GM12878 (cell line): ENCODE measurements at regions not wholly inside any gene's neighbourhood (a gene's known extent, or its start where the extent isn't known, plus 50 kb on each side); places are given as distances from the start of the nearest gene placed in this dataset.

Source experiments
- ATAC-seq: fragments of 200-7000 bp; cut with Tn5 transposase; 3 replicates; pipeline ENCODE4 v1.9.1; 2020; ENCODE audit warnings: mild to moderate bottlenecking, moderate library complexity
- BruUV-seq: library from RNA; stranded (reverse); fragments of 400-500 nt; replicated peaks from 2 replicates; lab custom pipeline; 2021; lab: Mats Ljungman, UMichigan
- CTCF ChIA-PET: fragments of 300-600 bp; sonication (Branson Sonifier 250); formaldehyde crosslinking; extraction: SDS; loops from one replicate; lab custom pipeline; 2021; ENCODE audit warnings: inconsistent platforms; lab: Yijun Ruan, JAX
- POLR2A ChIA-PET: fragments of 350-600 bp; formaldehyde crosslinking; extraction: SDS; loops from one replicate; lab custom pipeline; 2021; ENCODE audit warnings: inconsistent platforms; lab: Charles Lee
- RAD21 ChIA-PET: fragments of 300-600 bp; sonication (Branson Sonifier 250); formaldehyde crosslinking; loops from one replicate; lab custom pipeline; 2023; ENCODE audit warnings: antibody characterized with exemption; ENCODE audit not compliant: unreplicated experiment; lab: Charles Lee
- SMC1A ChIA-PET: fragments of 300-600 bp; sonication (Branson Sonifier 250); formaldehyde crosslinking; loops from one replicate; lab custom pipeline; 2023; ENCODE audit not compliant: unreplicated experiment, uncharacterized antibody; lab: Charles Lee
- DNase-seq: peaks from one replicate; pipeline ENCODE4 v3.0.0-alpha.2; 2011; ENCODE audit warnings: low read depth, low spot score
- FAIRE-seq: peaks from 3 replicates; lab custom pipeline; 2011; peaks lifted over from hg19 to GRCh38; lab: Jason Lieb, UNC
- H2AFZ ChIP-seq: 2 replicates; pipeline ENCODE4 v1.6.0; 2011; ENCODE audit warnings: low read depth, low read length, control low read depth; ENCODE audit not compliant: control insufficient read depth
- H3K27ac ChIP-seq: 2 replicates; pipeline ENCODE4 v1.5.1; 2011; ENCODE audit warnings: control low read depth; ENCODE audit not compliant: control insufficient read depth, insufficient read depth
- H3K27me3 ChIP-seq, 2 experiments: replicated peaks in 1 of 2; 2 replicates each; pipeline versions ENCODE4 v1.6.0 to v1.6.1; 2011; ENCODE audit warnings: low read length in 1 of 2; ENCODE audit not compliant: control insufficient read depth in 2 of 2, insufficient read depth in 2 of 2
- H3K36me3 ChIP-seq, 2 experiments: 2 replicates each; pipeline ENCODE4 v1.5.1; 2011; ENCODE audit warnings: low read length in 1 of 2; ENCODE audit not compliant: control insufficient read depth in 2 of 2, insufficient read depth in 2 of 2
- H3K4me1 ChIP-seq: 2 replicates; pipeline ENCODE4 v1.6.1; 2011; ENCODE audit warnings: mild to moderate bottlenecking, low read length, moderate library complexity, mixed read lengths; ENCODE audit not compliant: control insufficient read depth, insufficient read depth
- H3K4me2 ChIP-seq: 2 replicates; pipeline ENCODE4 v1.6.0; 2011; ENCODE audit warnings: control low read depth; ENCODE audit not compliant: control insufficient read depth, insufficient read depth
- H3K4me3 ChIP-seq: fragments of 200-600 bp; sonication (generic); 2 replicates; pipeline ENCODE4 v1.5.1; 2016
- H3K79me2 ChIP-seq: 2 replicates; pipeline ENCODE4 v1.6.0; 2011; ENCODE audit warnings: low read length; ENCODE audit not compliant: control insufficient read depth, insufficient read depth
- H3K9ac ChIP-seq: 2 replicates; pipeline ENCODE4 v1.8.0; 2011; ENCODE audit warnings: low read length, control low read depth, mixed read lengths; ENCODE audit not compliant: control insufficient read depth, insufficient read depth
- H3K9me3 ChIP-seq: replicated peaks from 3 replicates; pipeline ENCODE4 v1.5.1; 2011; ENCODE audit warnings: mild to moderate bottlenecking, low read length; ENCODE audit not compliant: control insufficient read depth, insufficient read depth
- H4K20me1 ChIP-seq: 2 replicates; pipeline ENCODE4 v1.6.0; 2011; ENCODE audit not compliant: control insufficient read depth, insufficient read depth
- BHLHE40 ChIP-seq, 2 experiments: fragments of 450-650 bp in 1 of 2; IDR thresholded peaks; 2 replicates each; pipeline ENCODE4 v1.6.1; 2011 to 2017; ENCODE audit warnings: low read depth in 2 of 2, borderline replicate concordance in 1 of 2, improper control_type of control experiment in 1 of 2, low read length in 1 of 2, mild to moderate bottlenecking in 1 of 2
- NFXL1 ChIP-seq: fragments of 450-650 bp; IDR thresholded peaks from 2 replicates; pipeline ENCODE4 v1.6.1; 2017; ENCODE audit warnings: antibody characterized with exemption, mild to moderate bottlenecking, borderline replicate concordance
- NR2C2 ChIP-seq: IDR thresholded peaks from 2 replicates; pipeline ENCODE4 v1.6.1; 2011; ENCODE audit warnings: borderline replicate concordance, low read depth; ENCODE audit not compliant: control insufficient read depth, insufficient read length
- SMAD5 ChIP-seq: IDR thresholded peaks from 2 replicates; pipeline ENCODE4 v1.6.1; 2016; ENCODE audit warnings: antibody characterized with exemption, low read depth
- SMARCA5 ChIP-seq: fragments of 450-650 bp; IDR thresholded peaks from 2 replicates; pipeline ENCODE4 v1.6.1; 2017; ENCODE audit warnings: mild to moderate bottlenecking
- SPI1 ChIP-seq: IDR thresholded peaks from 2 replicates; pipeline ENCODE4 v1.6.1; 2011; ENCODE audit warnings: low read depth, mild to moderate bottlenecking, low read length, moderate library complexity, borderline replicate concordance; ENCODE audit not compliant: insufficient read depth
- SRF ChIP-seq, 2 experiments: IDR thresholded peaks; 2 replicates each; pipeline ENCODE4 v1.6.1; 2011; ENCODE audit warnings: low read depth in 2 of 2, low read length in 2 of 2, mild to moderate bottlenecking in 1 of 2, moderate library complexity in 1 of 2
- STAT3 ChIP-seq: IDR thresholded peaks from 2 replicates; pipeline ENCODE4 v1.6.1; 2011; ENCODE audit warnings: low read depth, low read length, improper control_type of control experiment
- TCF3 ChIP-seq: IDR thresholded peaks from 2 replicates; pipeline ENCODE4 v1.6.1; 2012; ENCODE audit warnings: low read depth, mild to moderate bottlenecking, low read length, borderline replicate concordance; ENCODE audit not compliant: insufficient read depth
- YY1 ChIP-seq: IDR thresholded peaks from 2 replicates; pipeline ENCODE4 v1.6.1; 2011; ENCODE audit warnings: low read depth, mild to moderate bottlenecking, low read length
- ZBED1 ChIP-seq: IDR thresholded peaks from 2 replicates; pipeline ENCODE4 v1.6.1; 2016; ENCODE audit warnings: borderline replicate concordance
- WGBS: methylation state at CpG from one replicate; pipeline ENCODE4 v1.1.6; 2016; ENCODE audit warnings: low lambda C conversion rate; ENCODE audit not compliant: insufficient replicate concordance, insufficient coverage; ENCODE audit errors: missing lambda C conversion rate; 5-methylcytosine and 5-hydroxymethylcytosine counted together
- in situ Hi-C: fragments of 300-500 bp; cut with MboI; formaldehyde crosslinking; loops from 9 replicates; pipeline ENCODE4 v1.14.3; 2018; ENCODE audit warnings: mixed read lengths
- intact Hi-C: fragments of 100-400 bp; cut with micrococcal nuclease; formaldehyde crosslinking; loops from one replicate; pipeline ENCODE4 v1.14.2; 2022; ENCODE audit not compliant: unreplicated experiment
- TF ChIP-seq, protein P1 (sequence below): fragments of 450-650 bp; formaldehyde crosslinking; IDR thresholded peaks from 2 replicates; pipeline ENCODE4 v1.4.0; 2020; ENCODE audit warnings: mild to moderate bottlenecking, moderate library complexity
- TF ChIP-seq, protein P2 (sequence below): IDR thresholded peaks from 2 replicates; pipeline ENCODE4 v1.6.1; 2011; ENCODE audit warnings: low read depth, low read length, improper control_type of control experiment, borderline replicate concordance

DNA sequence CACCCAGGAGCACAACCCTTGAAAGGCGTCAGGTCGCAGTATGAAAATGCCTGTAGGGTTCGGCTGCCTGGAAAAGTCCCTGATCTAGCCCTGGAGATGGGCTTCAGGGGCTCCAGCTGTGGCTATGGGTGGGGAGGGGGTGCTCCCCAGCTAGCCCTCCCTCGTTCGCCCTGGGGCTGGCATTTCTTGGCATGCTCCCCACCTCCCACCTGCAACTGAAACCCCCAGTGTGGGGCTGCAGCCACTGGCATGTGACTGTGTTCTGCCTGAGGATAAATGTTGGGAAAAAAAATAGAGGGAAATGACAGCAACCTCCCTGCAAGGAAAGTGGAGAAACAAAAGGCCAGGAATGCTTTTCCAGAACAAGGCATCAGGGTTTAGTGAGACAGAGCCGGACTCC is 109.2 kb downstream of the COPS8 start:
- no peak overlapping the region for H3K27ac ChIP-seq
- ChIA-PET SMC1A (interaction anchor here (0.6 to 1.2 kb wide), 2 partner anchors 34 to 240 kb away, joined by 3 read pairs; no protein-coding TSS in a partner anchor), POLR2A (no interaction called here), CTCF (no interaction called here), RAD21 (no interaction called here)
- H2AFZ ChIP-seq, result no peak overlapping the region
- no peak overlapping the region for H3K4me3 ChIP-seq
- in situ Hi-C loops, result no loop called here
- intact Hi-C loops, result no loop called here
- no peaks in the 10 kb centered on the region for H3K36me3 ChIP-seq
- WGBS, result 47% methylated on average over 6 of the region's 6 CpGs
- no peaks in the 10 kb centered on the region; a peak in 3 of 4 replicates for H3K27me3 ChIP-seq
- no peaks in the 10 kb centered on the region; the same call in 2 of the 3 replicates for H3K9me3 ChIP-seq
- no peaks in the 10 kb centered on the region for H3K4me1 ChIP-seq
- H3K9ac ChIP-seq, result no peak overlapping the region
- no TSS peak for BruUV-seq
- no peaks in the 10 kb centered on the region for H4K20me1 ChIP-seq
- no peak for ATAC-seq
- DNase-seq, result no peak
- FAIRE-seq, result no peak
- H3K4me2 ChIP-seq, result no peak overlapping the region
- TF ChIP-seq STAT3, result no peak
- TF ChIP-seq, protein P1, sequence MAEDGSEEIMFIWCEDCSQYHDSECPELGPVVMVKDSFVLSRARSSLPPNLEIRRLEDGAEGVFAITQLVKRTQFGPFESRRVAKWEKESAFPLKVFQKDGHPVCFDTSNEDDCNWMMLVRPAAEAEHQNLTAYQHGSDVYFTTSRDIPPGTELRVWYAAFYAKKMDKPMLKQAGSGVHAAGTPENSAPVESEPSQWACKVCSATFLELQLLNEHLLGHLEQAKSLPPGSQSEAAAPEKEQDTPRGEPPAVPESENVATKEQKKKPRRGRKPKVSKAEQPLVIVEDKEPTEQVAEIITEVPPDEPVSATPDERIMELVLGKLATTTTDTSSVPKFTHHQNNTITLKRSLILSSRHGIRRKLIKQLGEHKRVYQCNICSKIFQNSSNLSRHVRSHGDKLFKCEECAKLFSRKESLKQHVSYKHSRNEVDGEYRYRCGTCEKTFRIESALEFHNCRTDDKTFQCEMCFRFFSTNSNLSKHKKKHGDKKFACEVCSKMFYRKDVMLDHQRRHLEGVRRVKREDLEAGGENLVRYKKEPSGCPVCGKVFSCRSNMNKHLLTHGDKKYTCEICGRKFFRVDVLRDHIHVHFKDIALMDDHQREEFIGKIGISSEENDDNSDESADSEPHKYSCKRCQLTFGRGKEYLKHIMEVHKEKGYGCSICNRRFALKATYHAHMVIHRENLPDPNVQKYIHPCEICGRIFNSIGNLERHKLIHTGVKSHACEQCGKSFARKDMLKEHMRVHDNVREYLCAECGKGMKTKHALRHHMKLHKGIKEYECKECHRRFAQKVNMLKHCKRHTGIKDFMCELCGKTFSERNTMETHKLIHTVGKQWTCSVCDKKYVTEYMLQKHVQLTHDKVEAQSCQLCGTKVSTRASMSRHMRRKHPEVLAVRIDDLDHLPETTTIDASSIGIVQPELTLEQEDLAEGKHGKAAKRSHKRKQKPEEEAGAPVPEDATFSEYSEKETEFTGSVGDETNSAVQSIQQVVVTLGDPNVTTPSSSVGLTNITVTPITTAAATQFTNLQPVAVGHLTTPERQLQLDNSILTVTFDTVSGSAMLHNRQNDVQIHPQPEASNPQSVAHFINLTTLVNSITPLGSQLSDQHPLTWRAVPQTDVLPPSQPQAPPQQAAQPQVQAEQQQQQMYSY (CRISPR knock-in tag), result no peak
- no peak for TF ChIP-seq BHLHE40 (IDR thresholded peaks at IDR 0.05; ENCODE audit: borderline replicate concordance in 1 of 2, low read depth in 2 of 2, low read length in 1 of 2)
- TF ChIP-seq ZBED1, result no peak
- no peak for TF ChIP-seq SPI1
- TF ChIP-seq SRF (IDR thresholded peaks at IDR 0.05; ENCODE audit: low read depth in 2 of 2, low read length in 2 of 2), result no peak
- TF ChIP-seq YY1, result no peak
- no peak for TF ChIP-seq SMAD5
- no peak for TF ChIP-seq NFXL1
- TF ChIP-seq TCF3, result no peak
- TF ChIP-seq NR2C2, result no peak
- TF ChIP-seq, protein P2, sequence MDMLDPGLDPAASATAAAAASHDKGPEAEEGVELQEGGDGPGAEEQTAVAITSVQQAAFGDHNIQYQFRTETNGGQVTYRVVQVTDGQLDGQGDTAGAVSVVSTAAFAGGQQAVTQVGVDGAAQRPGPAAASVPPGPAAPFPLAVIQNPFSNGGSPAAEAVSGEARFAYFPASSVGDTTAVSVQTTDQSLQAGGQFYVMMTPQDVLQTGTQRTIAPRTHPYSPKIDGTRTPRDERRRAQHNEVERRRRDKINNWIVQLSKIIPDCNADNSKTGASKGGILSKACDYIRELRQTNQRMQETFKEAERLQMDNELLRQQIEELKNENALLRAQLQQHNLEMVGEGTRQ, result no peak
- no peak for TF ChIP-seq SMARCA5
- no peaks in the 10 kb centered on the region for H3K79me2 ChIP-seq
